DND-41 (cell line): ENCODE measurements at regions not wholly inside any gene's neighbourhood (a gene's known extent, or its start where the extent isn't known, plus 50 kb on each side); places are given as distances from the start of the nearest gene placed in this dataset.

Source experiments
- ATAC-seq: fragments of 200-7000 bp; cut with Tn5 transposase; 3 replicates; pipeline ENCODE4 v1.9.1; 2021; ENCODE audit warnings: low read depth; ENCODE audit not compliant: insufficient read depth
- DNase-seq: peaks from one replicate; pipeline ENCODE4 v3.0.0-alpha.2; 2020
- H2AFZ ChIP-seq: 2 replicates; pipeline ENCODE4 v1.6.0; 2012; ENCODE audit warnings: low read depth, low read length
- H3K27ac ChIP-seq: 2 replicates; pipeline ENCODE4 v1.5.1; 2012; ENCODE audit warnings: low read length, inconsistent platforms
- H3K27me3 ChIP-seq: fragments of 200-600 bp; sonication (generic); 2 replicates; pipeline ENCODE4 v1.6.0; 2012; ENCODE audit warnings: low read length, mild to moderate bottlenecking, inconsistent platforms; ENCODE audit not compliant: insufficient read depth, poor library complexity
- H3K36me3 ChIP-seq: 2 replicates; pipeline ENCODE4 v1.5.1; 2012; ENCODE audit warnings: low read length, inconsistent platforms; ENCODE audit not compliant: insufficient read depth
- H3K4me1 ChIP-seq: 2 replicates; pipeline ENCODE4 v1.5.1; 2012; ENCODE audit warnings: mild to moderate bottlenecking, low read length; ENCODE audit not compliant: insufficient read depth
- H3K4me2 ChIP-seq: 2 replicates; pipeline ENCODE4 v1.6.0; 2012; ENCODE audit warnings: mild to moderate bottlenecking, moderate library complexity, low read length, inconsistent platforms; ENCODE audit not compliant: insufficient read depth
- H3K4me3 ChIP-seq, 2 experiments: fragments of 200-600 bp in 1 of 2; shearing (Covaris generic) in 1 of 2; 2 replicates each; pipeline ENCODE4 v1.5.1; 2012 to 2016; ENCODE audit warnings: inconsistent platforms in 2 of 2, low read length in 2 of 2, mild to moderate bottlenecking in 2 of 2, low read depth in 1 of 2, moderate library complexity in 1 of 2
- H3K79me2 ChIP-seq: 2 replicates; pipeline ENCODE4 v1.6.0; 2012; ENCODE audit warnings: low read length, inconsistent platforms; ENCODE audit not compliant: insufficient read depth
- H3K9ac ChIP-seq: 2 replicates; pipeline ENCODE4 v1.6.0; 2012; ENCODE audit warnings: low read depth, mild to moderate bottlenecking, inconsistent platforms, low read length, moderate library complexity
- H3K9me3 ChIP-seq: 2 replicates; pipeline ENCODE4 v1.5.1; 2012; ENCODE audit warnings: low read length, moderate library complexity, mild to moderate bottlenecking, inconsistent platforms; ENCODE audit not compliant: insufficient read depth, severe bottlenecking
- H4K20me1 ChIP-seq: 2 replicates; pipeline ENCODE4 v1.6.0; 2012; ENCODE audit warnings: low read length; ENCODE audit not compliant: insufficient read depth
- EZH2 ChIP-seq: IDR thresholded peaks from 3 replicates; pipeline ENCODE4 v1.6.1; 2012; ENCODE audit warnings: borderline replicate concordance, low read depth, mild to moderate bottlenecking, moderate library complexity, low read length, inconsistent platforms; ENCODE audit not compliant: severe bottlenecking
- TF ChIP-seq, protein P1 (sequence below): IDR thresholded peaks from 2 replicates; pipeline ENCODE4 v1.5.1; 2012; ENCODE audit warnings: borderline replicate concordance, low read length, moderate library complexity, mild to moderate bottlenecking; ENCODE audit not compliant: poor library complexity, severe bottlenecking; ENCODE audit errors: extremely low read depth

DNA sequence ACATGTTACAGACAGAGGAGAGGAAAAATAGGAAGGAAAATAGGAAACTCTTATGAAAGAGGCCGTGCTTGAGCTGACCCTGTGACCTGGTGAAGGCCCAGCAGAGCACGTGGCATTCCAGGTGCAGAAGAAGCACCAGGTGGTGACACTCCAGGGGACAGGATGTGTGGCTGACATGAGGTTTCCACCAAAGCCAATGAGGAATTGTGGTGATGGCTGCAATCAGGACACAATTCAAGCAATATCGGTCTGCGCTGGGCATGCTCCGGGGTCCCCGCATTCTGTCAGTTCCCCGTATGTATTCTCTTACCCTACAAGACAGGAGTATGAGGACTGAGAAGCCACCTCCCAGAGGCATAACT is 504.2 kb downstream of the EIPR1 start:
- Histone ChIP-seq H3K79me2 (no peaks in the 10 kb centered on the region), H3K27ac (no peak overlapping the region), H3K27me3 (peaks cover 2% of the 10 kb centered on the region), H3K9ac (no peak overlapping the region), H3K9me3 (no peaks in the 10 kb centered on the region), H3K4me2 (no peak overlapping the region), H4K20me1 (no peaks in the 10 kb centered on the region), H3K4me3 (no peak overlapping the region), H2AFZ (no peak overlapping the region), H3K4me1 (no peaks in the 10 kb centered on the region), H3K36me3 (no peaks in the 10 kb centered on the region)
- ATAC-seq (no peak; the same call in 2 of the 3 replicates), DNase-seq (no peak)
- TF ChIP-seq, protein P1, sequence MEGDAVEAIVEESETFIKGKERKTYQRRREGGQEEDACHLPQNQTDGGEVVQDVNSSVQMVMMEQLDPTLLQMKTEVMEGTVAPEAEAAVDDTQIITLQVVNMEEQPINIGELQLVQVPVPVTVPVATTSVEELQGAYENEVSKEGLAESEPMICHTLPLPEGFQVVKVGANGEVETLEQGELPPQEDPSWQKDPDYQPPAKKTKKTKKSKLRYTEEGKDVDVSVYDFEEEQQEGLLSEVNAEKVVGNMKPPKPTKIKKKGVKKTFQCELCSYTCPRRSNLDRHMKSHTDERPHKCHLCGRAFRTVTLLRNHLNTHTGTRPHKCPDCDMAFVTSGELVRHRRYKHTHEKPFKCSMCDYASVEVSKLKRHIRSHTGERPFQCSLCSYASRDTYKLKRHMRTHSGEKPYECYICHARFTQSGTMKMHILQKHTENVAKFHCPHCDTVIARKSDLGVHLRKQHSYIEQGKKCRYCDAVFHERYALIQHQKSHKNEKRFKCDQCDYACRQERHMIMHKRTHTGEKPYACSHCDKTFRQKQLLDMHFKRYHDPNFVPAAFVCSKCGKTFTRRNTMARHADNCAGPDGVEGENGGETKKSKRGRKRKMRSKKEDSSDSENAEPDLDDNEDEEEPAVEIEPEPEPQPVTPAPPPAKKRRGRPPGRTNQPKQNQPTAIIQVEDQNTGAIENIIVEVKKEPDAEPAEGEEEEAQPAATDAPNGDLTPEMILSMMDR = no peak
- TF ChIP-seq EZH2 = no peak

DNA sequence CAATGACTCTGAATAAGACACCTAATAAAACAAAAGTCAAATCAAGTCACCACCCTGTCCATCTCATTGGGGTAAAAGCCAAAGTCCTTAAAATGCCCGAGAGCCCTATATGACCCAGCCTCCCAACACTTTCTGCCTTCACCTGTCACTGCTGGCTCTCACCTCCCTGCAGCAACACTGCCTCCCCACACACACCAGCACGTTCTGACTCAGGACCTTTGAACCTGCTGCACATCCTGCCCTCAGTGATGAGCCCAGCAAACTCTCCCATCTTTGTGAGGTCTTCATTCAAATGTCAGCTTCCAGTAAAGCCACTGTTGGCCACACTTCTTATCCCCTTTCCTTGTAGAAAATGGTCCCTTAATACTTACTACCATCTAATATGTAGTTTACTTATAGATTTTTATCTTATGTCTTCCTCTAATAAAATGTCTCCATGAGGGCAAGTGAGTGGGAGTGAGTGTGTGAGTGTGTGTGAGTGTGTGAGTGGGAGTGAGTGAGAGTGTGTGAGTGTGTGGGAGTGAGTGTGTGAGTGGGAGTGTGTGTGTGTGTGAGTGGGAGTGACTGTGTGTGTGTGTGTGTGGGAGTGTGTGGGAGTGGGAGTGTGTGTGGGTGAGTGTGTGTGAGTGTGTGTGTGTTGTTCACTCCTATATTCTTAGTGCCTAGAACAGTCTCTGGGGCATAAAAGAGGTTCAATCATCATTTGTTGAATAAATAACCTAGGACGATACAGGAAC is 504.7 kb downstream of the EIPR1 start:
- H3K79me2 ChIP-seq = no peaks in the 10 kb centered on the region
- DNase-seq = no peak
- no peaks in the 10 kb centered on the region for H3K4me1 ChIP-seq
- no peak for TF ChIP-seq EZH2
- TF ChIP-seq, protein P1 = no peak
- H3K9ac ChIP-seq = no peak overlapping the region
- no peaks in the 10 kb centered on the region for H3K9me3 ChIP-seq
- no peaks in the 10 kb centered on the region for H4K20me1 ChIP-seq
- no peak overlapping the region for H3K27ac ChIP-seq
- H3K4me2 ChIP-seq = no peak overlapping the region
- no peaks in the 10 kb centered on the region for H3K36me3 ChIP-seq
- no peak overlapping the region for H2AFZ ChIP-seq
- peaks cover 2% of the 10 kb centered on the region for H3K27me3 ChIP-seq
- no peak overlapping the region for H3K4me3 ChIP-seq
- ATAC-seq = no peak

DNA sequence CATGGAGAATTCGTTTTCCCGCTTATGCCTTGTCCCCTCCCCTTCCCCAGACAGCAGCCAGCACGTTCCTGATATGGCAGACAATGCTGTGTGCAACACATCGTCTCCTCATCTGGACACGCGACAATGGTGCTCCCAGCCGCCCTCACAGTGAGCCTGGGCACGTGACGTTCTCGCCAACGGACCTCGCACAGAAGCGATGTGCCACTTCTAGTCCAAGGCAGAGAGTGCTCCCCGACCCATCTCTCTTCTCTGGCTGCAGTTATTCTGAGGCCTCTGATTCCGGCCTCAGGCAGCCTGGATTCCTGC is 505.4 kb downstream of the EIPR1 start:
- Histone ChIP-seq H3K4me2 (no peak overlapping the region), H3K4me3 (no peak overlapping the region), H3K36me3 (no peaks in the 10 kb centered on the region), H2AFZ (no peak overlapping the region), H3K27me3 (peaks cover 2% of the 10 kb centered on the region), H3K9me3 (no peaks in the 10 kb centered on the region), H3K79me2 (no peaks in the 10 kb centered on the region), H4K20me1 (no peaks in the 10 kb centered on the region), H3K27ac (no peak overlapping the region), H3K9ac (no peak overlapping the region), H3K4me1 (no peaks in the 10 kb centered on the region)
- no peak for DNase-seq
- TF ChIP-seq, protein P1 = no peak
- no peak for TF ChIP-seq EZH2
- ATAC-seq = no peak
